Hepatocyte (in vitro differentiated cells): ENCODE measurements at regions not wholly inside any gene's neighbourhood (a gene's known extent, or its start where the extent isn't known, plus 50 kb on each side); places are given as distances from the start of the nearest gene placed in this dataset.
"Not testable (repeated sequence)": the region's sequence is repeated elsewhere in the genome, so short reads cannot be mapped to it uniquely, and the experiment has no call there.

Experiments
- DNase-seq: peaks from one replicate; pipeline ENCODE4 v3.0.0-alpha.2; 2016; ENCODE audit warnings: low spot score
- H2AFZ ChIP-seq: fragments of 200-600 bp; sonication (generic); 2 replicates; pipeline ENCODE4 v1.6.0; 2016; ENCODE audit warnings: antibody characterized with exemption, mild to moderate bottlenecking
- H3K27ac ChIP-seq: fragments of 200-600 bp; sonication (generic); 2 replicates; pipeline ENCODE4 v1.5.1; 2016; ENCODE audit warnings: mild to moderate bottlenecking
- H3K27me3 ChIP-seq: fragments of 200-600 bp; sonication (generic); 2 replicates; pipeline ENCODE4 v1.6.1; 2016
- H3K36me3 ChIP-seq: fragments of 200-600 bp; sonication (generic); replicated peaks from 2 replicates; pipeline ENCODE4 v1.5.1; 2016; ENCODE audit warnings: low read depth; ENCODE audit not compliant: insufficient read depth
- H3K4me1 ChIP-seq: fragments of 200-600 bp; sonication (generic); 2 replicates; pipeline ENCODE4 v1.5.1; 2016; ENCODE audit warnings: mild to moderate bottlenecking, moderate library complexity; ENCODE audit not compliant: insufficient read depth
- H3K4me2 ChIP-seq: fragments of 200-600 bp; sonication (generic); 2 replicates; pipeline ENCODE4 v1.6.0; 2016
- H3K4me3 ChIP-seq: fragments of 200-600 bp; sonication (generic); 2 replicates; pipeline ENCODE4 v1.5.1; 2016; ENCODE audit warnings: mild to moderate bottlenecking
- H3K79me2 ChIP-seq: fragments of 200-600 bp; sonication (generic); 2 replicates; pipeline ENCODE4 v1.6.0; 2017; ENCODE audit warnings: mild to moderate bottlenecking
- H3K9me2 ChIP-seq: fragments of 200-600 bp; sonication (generic); replicated peaks from 2 replicates; pipeline ENCODE4 v1.6.0; 2017; ENCODE audit warnings: mild to moderate bottlenecking; ENCODE audit not compliant: insufficient read depth
- H3K9me3 ChIP-seq: fragments of 200-600 bp; sonication (generic); 2 replicates; pipeline ENCODE4 v1.5.1; 2016; ENCODE audit warnings: low read depth, mild to moderate bottlenecking
- H4K20me1 ChIP-seq: fragments of 200-600 bp; sonication (generic); 2 replicates; pipeline ENCODE4 v1.6.0; 2016; ENCODE audit warnings: mild to moderate bottlenecking; ENCODE audit not compliant: insufficient read depth, poor library complexity, severe bottlenecking
- CTCF ChIP-seq: fragments of 200-600 bp; sonication (generic); IDR thresholded peaks from 2 replicates; pipeline ENCODE4 v1.5.1; 2016; ENCODE audit warnings: antibody characterized with exemption, mild to moderate bottlenecking; ENCODE audit not compliant: poor library complexity
- EZH2 ChIP-seq: fragments of 200-600 bp; sonication (generic); IDR thresholded peaks from 2 replicates; pipeline ENCODE4 v1.6.1; 2016; ENCODE audit warnings: antibody characterized with exemption, mild to moderate bottlenecking, borderline replicate concordance
- EZH2phosphoT487 ChIP-seq: fragments of 200-600 bp; sonication (generic); IDR thresholded peaks from one replicate; pipeline ENCODE4 v1.6.1; 2018; ENCODE audit warnings: antibody characterized with exemption, mild to moderate bottlenecking, low read depth, moderate library complexity; ENCODE audit not compliant: unreplicated experiment, severe bottlenecking
- WGBS: methylation state at CpG from one replicate; pipeline ENCODE4 v1.1.6; 2016; ENCODE audit warnings: low lambda C conversion rate; ENCODE audit errors: missing lambda C conversion rate; 5-methylcytosine and 5-hydroxymethylcytosine counted together

DNA sequence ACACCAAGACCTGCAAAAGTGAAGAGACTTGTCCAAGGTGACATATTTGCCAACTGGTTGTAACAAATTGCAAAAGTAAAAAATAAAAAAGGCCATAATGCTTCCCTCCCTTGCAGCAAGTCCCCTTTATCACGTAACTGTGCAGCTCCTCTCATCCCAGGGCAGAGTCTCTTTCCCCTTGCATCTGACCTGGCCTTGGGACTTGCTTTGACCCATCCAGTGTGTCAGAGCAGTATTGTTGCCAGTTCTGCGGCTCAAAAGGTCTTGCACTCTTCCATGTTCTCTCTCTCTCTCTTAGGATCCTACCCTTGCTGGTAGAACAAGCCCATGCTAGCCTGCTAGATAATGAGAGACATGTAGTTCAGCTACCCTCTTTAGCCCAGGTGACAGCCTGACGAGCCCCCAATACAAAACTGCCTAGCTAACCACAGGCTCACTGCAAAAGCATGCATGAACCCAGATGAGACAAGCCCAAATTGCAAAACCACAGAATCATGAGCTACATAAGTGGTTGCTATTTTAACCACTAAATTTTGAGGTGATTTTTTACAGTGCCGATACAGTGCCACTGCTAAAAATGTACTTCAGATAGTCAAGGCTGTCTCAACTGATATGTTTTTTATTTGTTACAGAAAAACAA lies 289.5 kb upstream of the PPARGC1A start:
- no peaks in the 10 kb centered on the region for H4K20me1 ChIP-seq
- 90% methylated on average over 4 of the region's 4 CpGs for WGBS
- H2AFZ ChIP-seq: no peak overlapping the region
- H3K4me3 ChIP-seq: no peak overlapping the region
- no peaks in the 10 kb centered on the region for H3K79me2 ChIP-seq
- DNase-seq: no peak
- H3K27me3 ChIP-seq: no peaks in the 10 kb centered on the region
- no peak overlapping the region for H3K4me2 ChIP-seq
- H3K4me1 ChIP-seq: no peaks in the 10 kb centered on the region
- H3K36me3 ChIP-seq: no peaks in the 10 kb centered on the region
- H3K9me3 ChIP-seq: no peaks in the 10 kb centered on the region
- no peaks in the 10 kb centered on the region for H3K9me2 ChIP-seq
- no peak overlapping the region for H3K27ac ChIP-seq
- TF ChIP-seq EZH2 (no peak), CTCF (no peak), EZH2phosphoT487 (no peak)

DNA sequence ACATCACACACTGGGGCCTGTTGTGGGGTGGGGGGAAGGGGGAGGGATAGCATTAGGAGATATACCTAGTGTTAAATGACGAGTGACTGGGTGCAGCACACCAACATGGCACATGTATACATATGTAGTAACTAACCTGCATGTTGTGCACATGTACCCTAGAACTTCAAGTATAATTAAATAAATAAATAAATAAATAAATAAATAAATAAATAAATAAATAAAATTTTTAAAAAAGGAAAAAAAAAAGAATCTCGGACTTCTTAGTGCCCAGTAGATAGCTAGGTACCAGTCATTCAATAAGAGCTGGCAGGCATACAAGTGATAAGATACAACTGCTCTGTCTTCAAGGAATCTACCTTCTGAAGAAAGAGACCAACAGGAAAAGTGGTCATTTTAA lies 287.6 kb upstream of the PPARGC1A start:
- not testable (repeated sequence) for H3K4me3 ChIP-seq, H3K4me2 ChIP-seq, H3K9me3 ChIP-seq, H3K27ac ChIP-seq, H3K4me1 ChIP-seq, H3K9me2 ChIP-seq, H3K36me3 ChIP-seq, H2AFZ ChIP-seq, DNase-seq, H3K27me3 ChIP-seq, H4K20me1 ChIP-seq, H3K79me2 ChIP-seq
- WGBS: 84% methylated on average over 2 of the region's 2 CpGs

GRCh38 chr4:24175707-24176106 lies 285.9 kb upstream of the PPARGC1A start:
- Histone ChIP-seq H3K79me2 (no peaks in the 10 kb centered on the region), H3K27me3 (no peaks in the 10 kb centered on the region), H3K4me1 (no peaks in the 10 kb centered on the region), H3K4me3 (no peak overlapping the region), H2AFZ (no peak overlapping the region), H4K20me1 (no peaks in the 10 kb centered on the region), H3K36me3 (no peaks in the 10 kb centered on the region), H3K9me2 (no peaks in the 10 kb centered on the region), H3K27ac (no peak overlapping the region), H3K4me2 (no peak overlapping the region), H3K9me3 (no peaks in the 10 kb centered on the region)
- TF ChIP-seq EZH2: no peak
- no peak for TF ChIP-seq EZH2phosphoT487
- no peak for TF ChIP-seq CTCF
- DNase-seq: no peak
- 92% methylated on average over 7 of the region's 7 CpGs for WGBS

DNA sequence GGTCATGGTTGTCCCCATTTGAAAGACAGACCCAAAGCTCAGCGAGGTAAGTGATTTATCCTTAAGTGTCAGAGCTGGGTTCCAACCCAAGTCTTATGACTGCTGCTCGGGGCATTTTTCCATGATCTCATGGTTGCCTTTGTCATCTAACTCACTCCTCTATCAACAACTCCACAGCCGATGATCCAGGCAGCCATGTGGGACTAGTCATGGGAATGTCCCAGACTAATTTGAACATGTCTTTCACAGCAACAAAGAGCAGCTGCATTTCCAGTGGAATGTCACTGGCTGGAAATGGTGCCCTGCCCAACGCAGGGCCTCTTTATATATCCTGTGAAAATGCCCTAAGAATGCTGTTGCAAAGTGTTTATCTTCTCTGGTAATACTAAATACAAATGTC lies 284.8 kb upstream of the PPARGC1A start:
- Histone ChIP-seq H3K79me2 (no peaks in the 10 kb centered on the region), H3K4me2 (no peak overlapping the region), H3K4me3 (no peak overlapping the region), H3K9me2 (no peaks in the 10 kb centered on the region), H3K9me3 (no peaks in the 10 kb centered on the region), H3K36me3 (no peaks in the 10 kb centered on the region), H3K4me1 (no peaks in the 10 kb centered on the region), H2AFZ (no peak overlapping the region), H3K27ac (peak overlapping the region; percentile 51), H4K20me1 (no peaks in the 10 kb centered on the region), H3K27me3 (no peaks in the 10 kb centered on the region)
- peak; percentile 24 for DNase-seq
- TF ChIP-seq EZH2phosphoT487 (no peak), CTCF (no peak), EZH2 (no peak)
- whole genome bisulfite sequencing: 65% methylated on average over 4 of the region's 4 CpGs
